Hippocampal formation (tissue), 2 donors: ENCODE measurements at regions not wholly inside any gene's neighbourhood (a gene's known extent, or its start where the extent isn't known, plus 50 kb on each side); places are given as distances from the start of the nearest gene placed in this dataset.
"Not testable (repeated sequence)": the region's sequence is repeated elsewhere in the genome, so short reads cannot be mapped to it uniquely, and the experiment has no call there.

Experiments
- DNase-seq, 2 donors: peaks; one replicate each; lab custom pipeline; 2025; lab: John Stamatoyannopoulos, UW

DNA sequence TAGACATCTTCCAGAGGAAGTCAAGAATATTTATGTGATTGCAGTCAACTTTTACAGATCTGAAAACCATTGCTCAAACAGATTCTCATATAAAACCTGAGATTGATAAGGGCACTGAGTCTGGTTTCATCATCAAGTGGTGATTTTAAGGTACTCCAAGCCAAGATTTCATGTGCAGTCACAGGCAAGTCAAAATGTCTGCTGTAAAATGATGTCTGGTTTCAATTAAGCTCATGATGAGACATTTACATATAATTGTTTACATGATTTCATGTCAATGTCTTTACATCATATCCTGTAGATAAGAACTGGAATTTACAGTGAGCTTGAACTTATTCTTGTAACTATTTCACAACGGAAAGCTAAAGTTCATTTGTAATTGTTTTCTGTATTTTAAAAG, 1215.5 kb downstream of the ROBO2 start:
- no peak for DNase-seq

DNA sequence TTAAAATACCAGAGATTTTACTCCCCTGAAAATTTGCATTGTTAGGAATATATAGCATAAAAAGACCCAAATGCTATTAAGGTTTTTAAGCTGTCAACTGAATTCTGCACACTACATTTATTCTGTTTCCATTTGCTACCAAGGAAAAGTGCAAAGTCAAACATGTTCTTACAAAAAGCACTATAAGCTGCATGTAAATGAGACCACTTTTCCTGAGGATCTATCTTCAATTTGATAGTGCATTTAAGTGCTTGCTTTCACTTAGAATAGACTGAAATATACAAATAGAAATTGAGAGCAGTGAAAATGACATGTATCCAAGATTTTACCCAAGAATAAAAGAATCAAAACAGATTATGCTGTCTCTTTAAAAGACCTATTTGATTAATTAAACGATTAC, 1216.2 kb downstream of the ROBO2 start:
- no peak for DNase-seq

DNA sequence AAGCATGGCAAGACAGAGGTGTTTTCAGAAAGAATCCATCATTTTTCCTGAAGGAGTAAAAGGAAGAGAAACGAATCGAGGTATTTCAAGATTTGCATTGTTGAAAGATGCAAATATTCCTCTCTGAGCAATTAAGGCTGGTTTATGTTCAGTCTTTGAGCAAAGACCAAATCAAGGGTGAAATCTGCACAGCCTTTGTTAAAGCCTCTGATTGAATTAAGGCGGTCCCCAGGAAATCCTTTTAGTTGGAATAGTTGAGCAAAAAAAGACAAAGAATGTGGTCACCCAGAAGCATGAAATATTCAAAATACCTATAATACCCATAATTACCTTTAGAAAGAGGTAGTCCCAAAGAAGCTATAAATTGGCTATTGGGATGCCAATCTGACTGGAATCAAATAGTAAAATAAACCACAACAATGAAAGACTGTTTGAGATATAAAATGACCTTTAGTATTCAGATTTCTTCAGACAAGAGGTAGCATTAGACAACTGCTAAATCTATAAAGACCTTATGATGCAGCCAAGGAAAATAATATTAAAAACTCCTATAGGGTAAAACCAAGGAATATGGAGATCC, 1218.1 kb downstream of the ROBO2 start:
- DNase-seq: no peak

DNA sequence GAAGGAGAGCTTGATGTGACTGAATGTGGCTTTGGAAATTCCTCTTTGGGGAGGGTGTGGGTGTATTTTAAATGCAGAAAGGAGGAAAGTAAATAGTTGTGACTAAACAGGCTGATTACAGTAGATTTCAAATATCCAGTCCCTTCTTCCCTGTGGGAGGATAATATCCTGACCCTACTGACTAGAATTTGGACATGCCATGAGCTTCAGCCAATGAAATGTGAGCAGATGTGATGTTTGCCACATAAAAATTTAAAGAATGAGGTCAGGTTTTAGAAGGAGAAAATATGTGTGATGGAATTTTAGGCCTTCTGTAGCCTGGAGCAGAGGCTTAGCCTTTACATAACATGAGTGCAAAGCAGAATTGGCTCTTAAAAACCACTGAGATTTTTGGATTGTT, 1218.9 kb downstream of the ROBO2 start:
- DNase-seq: no peak

DNA sequence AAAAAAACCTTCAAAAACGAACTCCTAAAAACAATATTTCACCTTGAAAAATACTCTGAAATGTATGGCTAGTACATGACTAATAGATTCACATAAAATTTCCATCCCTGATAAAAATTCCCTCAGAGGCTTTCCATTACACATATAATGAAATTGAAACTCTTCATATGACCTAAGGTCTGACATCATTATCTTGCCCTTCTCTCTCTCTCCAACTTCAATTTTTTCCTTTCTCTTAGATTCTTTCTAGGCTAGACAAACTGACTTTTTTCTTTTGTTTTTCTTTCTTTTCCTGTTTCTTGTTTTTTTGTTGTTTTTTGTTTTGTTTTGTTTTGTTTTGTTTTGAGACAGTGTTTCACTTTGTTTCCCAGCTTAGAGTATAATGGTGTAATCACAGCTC, 1220.5 kb downstream of the ROBO2 start:
- DNase-seq: no peak

DNA sequence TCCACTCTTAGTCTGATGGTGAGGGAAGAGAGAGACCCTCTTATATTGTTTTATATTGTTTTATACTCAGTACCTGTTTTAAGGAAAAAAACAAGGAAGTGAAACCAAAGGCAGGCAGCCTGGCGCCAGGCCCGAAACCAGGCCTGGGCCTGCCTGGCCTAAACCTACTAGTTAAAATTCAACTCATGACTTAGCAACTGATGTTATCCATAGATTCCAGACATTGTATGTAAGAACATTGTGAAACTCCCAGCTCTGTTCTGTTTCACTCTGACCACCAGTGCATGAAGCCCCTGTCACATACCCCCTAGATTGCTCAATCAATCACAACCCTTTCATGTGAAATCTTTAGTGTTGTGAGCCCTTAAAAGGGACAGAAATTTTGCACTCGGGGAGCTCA, 1226.7 kb downstream of the ROBO2 start:
- DNase-seq: not testable (repeated sequence)

DNA sequence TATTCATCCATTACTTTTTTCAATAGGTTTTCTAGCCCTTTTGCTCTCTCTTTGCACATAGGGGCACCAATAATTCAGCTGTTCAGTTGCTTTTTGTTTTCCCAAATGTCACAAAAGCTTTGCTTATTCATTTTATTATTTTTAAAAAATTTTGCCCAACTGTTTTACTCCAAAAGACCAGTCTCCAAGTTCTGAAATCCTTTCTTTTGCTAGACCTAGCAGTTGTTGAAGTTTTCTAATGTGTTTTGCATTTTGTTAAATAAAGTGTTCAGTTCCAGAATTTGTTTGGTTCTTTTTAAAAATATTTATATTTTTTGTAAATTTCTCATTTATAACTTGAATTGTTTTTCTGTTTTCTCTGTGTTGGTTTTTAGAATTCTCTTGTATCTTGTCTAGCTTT, 1227.3 kb downstream of the ROBO2 start:
- no peak for DNase-seq

DNA sequence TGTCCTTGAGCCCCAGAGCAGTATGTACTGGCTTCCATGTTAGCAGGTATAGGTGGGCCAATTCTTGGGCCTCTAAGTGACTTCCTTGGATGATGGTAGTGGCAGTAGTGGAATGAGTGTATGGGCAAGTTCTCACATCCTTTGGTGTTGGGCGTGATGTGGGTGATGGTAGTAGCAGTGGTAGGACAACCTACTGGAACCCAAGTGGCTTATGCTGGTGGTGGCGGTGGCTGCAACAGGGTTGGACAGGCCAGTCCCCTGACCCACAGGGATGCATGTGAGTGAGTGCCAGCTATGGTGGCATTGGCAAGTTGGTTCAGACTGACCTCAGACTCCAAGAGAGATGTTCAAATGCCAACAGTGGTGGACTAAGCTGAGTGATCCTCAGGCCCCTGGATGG, 1228.2 kb downstream of the ROBO2 start:
- no peak for DNase-seq

DNA sequence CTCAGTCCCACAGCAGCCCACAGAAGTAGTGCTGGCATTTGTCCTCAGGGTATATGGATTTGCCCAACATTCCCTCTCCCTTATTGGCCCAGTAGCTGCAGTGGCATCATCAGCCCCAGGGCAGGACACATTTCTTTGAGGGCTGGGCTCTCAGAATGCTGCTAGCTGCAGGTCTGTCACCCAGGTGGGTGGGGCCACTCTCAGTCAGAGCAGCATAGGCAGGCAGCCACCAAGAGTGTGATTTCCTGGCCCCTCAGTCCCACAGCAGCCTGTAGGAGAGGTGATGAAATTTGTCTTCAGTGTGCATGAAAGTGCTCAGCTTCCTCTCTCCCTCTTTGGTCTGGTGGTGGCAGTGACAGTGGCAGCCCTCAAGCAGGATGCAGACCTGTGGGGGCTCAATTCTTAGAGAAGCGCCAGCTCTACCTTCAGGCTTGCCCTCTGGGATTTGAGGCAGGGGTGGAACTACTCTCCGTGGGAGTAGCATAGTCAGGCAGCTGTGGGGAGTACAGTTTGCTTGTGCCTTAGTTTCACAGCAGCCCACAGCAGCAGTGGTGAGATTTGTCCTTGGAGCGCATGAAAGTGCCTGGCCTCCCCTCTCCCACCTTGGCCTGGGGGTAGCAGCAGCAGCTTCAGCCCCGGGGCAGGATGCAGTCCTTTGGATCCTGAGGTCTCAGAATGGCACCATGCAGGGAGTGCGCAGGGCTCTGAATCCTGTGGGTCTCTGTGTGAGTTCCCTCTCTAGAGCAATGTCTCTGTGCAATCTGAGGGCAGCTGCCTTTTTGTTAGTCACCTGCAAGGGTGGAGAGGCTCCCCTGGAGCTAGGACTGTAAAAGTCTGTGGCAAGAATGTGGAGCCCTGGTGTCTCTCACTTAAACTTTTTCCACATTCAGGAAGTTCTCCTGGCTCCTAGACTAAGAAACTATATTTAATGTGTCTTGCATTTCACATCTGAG, 1229.1 kb downstream of the ROBO2 start:
- DNase-seq: no peak

DNA sequence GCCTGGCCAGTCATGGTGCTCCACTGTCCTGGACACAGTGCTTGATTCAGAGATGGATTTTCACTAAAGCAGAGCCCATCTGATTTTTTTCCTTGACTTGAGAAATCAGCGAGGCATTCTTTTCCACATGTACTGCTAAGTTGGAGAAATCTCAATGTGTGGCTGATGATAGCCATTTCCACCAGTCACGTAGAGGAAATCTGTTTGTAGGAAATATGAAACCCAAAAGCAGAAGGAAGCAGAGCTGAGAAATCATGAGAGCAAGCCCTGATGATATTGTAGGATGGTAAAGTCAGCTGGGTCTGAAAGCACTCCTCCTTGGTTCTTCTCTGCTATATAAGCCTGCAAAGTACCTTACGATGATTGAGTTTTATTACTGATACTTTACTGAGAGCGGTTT, 1233.4 kb downstream of the ROBO2 start:
- no peak for DNase-seq

DNA sequence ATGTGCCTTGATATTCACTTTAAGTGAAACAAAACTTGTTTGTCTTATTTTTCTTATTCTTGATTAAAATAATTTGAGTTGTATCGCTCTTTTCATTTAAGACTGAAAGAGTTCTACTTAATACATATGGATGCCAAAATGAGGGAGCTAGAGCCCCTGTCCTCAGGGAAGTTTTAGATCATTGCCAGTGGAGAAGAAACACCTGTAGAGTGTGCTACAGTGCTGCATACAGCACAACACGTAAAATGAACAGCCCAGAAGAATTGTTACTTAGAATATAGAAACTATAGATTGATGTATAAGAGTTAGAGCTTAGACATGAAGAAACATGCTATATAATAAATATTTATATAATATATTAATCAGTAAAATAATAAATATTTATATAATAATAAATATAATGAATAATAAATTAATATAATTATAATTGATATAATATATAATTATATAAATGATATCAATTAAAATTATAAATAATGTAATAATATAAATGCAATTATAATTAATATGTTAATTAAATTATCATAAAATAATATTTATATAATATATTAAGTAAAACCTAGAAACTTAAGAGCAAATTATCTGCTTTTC, 1234.7 kb downstream of the ROBO2 start:
- no peak for DNase-seq

DNA sequence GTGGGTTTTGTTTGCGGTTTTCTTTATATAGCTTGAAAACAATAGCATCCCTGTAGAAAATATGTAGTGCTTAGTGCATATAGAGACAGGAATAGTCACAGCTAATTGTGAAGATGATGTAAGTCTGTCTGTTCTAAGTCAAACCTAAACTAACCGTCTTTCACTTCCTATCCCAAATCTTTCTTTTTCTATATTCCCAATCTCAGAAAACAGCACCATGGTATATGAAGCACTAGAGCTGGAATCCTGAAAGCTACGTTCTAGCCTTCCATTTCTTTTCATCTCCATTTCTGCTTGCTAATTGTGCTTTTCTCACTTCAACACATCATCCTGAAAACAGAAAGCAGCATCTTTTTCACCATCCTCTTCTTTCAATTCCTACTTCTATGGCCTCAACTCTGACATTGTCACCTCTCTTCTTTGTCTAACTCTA, 1235.5 kb downstream of the ROBO2 start:
- DNase-seq: no peak

DNA sequence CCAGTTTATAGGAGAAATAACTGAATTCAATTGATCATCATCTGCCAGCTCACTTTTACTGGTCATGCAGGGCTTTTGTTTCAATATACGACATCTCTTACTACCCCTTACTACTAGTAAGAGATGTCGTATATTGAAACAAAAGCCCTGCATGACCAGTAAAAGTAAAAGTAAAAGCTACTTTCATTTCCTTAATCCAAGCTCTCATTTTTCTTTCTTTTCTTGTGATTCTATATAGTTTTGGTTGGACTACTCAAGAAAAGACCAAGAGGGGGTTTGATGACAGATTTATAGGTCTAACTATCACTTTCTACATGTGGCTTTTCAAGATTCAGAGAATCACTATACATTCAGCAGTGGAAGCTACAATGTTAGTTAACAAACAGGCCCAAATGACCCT, 1237.3 kb downstream of the ROBO2 start:
- DNase-seq: no peak

DNA sequence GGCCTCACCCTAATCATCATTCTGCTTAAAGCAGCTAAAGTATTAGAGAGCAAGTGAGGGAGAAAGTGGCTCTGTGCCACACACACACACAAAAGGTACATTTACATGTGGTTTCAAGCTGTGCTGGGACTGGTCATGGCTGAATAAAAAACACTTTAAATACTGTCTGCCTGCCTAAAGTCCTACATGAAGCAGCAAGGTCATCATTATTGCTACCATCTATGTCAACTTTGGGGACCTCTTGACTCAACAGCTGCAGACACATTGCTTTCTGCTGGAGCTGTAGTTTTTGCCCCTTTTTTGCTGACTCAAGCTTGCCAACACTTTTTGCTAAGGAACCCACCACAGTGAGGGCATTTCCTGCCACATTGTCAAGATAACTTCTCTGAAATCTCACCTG, 1237.9 kb downstream of the ROBO2 start:
- no peak for DNase-seq

DNA sequence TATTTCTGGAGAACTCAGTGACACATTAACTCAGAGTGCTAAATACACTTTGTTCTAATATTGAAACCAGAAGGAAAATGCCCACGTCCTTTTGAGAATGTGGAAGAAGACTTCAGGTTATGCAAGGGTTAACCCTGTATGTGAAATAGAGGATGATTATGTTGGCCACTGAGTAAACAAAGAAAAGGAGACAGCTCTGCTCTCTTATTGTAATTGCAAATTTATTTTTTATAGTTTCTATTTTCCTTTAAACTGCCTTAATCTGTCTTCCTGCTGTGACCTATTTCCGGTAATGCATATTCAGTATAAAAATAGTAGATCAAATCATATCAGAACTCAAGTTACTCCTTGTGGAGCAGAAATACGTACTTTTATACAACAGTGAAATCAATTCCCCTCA, 1239.2 kb downstream of the ROBO2 start:
- no peak for DNase-seq

DNA sequence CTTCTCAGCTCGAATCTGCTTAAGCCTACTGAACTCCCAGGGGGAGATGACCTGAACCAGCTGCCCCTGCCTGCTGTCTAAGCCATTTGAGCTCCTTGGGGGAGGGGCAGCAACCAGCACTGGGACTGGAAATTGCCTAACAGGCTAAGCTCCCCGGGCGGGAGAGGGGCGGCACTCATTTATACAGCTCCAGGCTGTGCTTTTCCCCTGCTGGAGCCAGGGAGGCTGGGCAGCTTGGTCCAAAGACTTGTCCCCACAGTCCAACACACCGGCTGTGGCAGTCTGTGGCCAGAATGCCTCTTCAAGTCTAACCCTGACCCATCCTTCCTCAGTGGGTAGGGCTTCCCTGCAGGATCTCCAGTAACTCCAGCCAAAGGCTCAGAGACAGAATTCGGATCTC, 1241.5 kb downstream of the ROBO2 start:
- DNase-seq: no peak

DNA sequence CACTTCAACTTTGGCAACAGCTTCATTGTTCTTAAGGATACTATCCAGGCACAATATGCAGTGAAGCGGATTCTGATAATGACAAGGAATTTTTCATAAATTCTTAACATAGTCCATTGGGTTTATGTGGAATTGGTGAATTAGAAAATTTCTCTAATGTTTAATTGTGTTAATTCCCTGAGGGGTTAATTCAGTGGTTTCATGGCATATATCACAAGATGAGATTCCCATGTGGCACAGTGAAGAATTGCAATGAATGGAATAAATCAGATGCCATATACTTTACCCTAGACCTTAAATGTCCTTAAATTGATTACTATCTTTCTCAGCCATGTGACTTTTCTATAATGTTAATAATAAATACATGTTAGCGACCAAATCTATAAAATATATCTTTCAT, 1244.1 kb downstream of the ROBO2 start:
- no peak for DNase-seq

DNA sequence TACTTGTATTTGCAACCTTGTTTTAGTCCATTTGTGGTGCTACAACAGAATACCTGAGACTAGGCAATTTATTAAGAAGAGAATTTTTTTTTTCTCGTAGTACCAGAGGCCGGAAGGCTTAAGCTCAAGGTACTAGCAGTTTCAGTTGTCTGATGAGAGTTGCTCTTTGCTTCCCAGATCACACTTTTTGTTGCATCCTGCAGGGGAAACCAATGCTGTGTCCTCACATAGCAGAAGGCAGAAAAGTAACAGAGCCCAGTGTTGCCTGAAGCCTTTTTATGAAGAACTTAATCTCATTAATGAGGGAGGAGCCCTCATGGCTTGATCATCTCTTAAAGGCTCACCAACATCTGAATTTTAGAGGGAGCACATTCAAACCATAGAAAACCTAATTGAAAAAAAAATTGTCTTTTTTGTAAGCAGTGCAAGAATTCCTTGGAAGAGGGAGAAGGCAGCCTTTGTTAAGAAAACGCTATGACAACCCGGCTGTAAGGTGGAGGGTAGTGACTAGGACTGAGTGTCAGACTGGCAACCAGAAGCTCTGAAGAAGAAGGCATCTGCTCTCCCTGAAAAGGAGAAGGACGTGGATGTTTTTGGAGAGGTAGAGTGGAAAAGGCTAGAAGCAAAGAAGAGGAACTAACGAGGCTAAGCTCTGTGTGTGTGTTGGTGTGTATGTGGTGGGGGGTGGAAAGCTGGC, 1245.3 kb downstream of the ROBO2 start:
- DNase-seq: no peak

DNA sequence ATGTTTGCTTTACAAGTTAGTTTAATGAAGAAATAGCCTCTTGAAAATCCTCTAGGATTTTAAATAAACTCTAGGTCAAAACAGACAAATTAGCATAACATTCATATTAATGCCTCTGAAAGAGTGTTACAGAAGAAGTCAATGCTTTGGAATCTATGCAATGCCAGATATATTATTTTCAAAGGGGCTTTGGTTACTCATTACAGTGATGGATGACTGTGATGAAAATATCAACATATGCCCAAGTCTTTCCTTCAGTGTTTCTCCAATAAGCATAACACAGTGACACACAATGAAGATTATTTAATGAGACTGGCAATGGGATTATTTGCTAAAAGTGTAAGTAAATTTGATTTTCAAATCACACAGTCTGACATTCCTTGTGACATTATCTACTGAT, 1247.2 kb downstream of the ROBO2 start:
- DNase-seq: no peak

DNA sequence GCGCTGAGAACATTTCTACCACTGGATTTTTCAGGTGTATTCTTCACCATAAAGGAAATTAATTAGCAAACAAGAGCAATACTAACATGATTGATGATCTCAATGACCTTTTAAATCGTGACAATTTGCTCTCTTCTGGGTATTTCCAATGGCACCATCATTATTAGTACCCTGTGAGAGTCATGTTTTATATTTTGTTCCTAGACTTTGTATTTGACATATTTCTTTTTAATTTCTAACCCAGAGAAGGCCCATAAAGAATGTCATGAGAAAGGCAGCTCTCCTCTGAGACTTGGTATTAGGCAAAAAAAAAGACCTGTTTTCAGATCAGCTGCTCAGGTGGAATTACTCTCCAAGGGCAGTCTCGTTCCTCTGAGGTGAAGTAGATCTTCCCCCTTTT, 1253.4 kb downstream of the ROBO2 start:
- DNase-seq: no peak

DNA sequence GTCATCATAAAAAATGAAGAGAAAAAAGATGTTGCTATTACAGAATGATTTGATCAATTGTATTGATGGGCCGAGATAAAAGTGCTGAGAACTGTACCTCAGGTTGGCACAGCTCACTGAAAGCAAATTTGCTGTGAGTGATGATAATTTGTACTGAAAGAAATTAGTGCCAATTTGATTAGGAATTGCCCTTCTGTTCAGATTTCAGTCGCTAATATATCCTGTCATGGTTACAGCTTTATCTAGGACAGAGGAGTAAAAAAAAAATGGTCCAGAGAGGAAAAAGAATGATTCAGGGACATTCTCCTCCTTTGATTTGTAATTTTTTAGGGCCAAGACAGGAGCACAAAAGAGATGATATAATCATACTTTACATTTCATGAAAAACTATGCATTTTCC, 1264.2 kb downstream of the ROBO2 start:
- DNase-seq: no peak

DNA sequence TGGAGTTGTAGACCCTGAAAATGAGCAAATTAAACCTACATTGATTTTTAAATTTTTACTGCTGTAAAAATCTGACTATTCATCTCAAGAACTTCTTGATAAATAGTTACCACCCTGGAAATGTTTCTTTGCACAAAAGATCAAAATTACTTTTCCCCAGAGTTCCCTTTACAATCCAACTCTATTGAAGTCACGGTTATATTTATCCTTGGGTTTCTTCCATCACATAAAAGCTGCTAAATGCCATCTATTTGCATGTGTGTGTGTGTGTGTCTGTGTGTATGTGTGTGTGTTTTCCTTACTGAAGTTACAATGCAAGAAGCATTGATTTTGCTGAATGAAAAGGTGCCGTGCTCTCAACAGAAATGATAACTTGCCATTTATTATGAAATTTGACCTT, 1273.0 kb downstream of the ROBO2 start:
- no peak for DNase-seq

DNA sequence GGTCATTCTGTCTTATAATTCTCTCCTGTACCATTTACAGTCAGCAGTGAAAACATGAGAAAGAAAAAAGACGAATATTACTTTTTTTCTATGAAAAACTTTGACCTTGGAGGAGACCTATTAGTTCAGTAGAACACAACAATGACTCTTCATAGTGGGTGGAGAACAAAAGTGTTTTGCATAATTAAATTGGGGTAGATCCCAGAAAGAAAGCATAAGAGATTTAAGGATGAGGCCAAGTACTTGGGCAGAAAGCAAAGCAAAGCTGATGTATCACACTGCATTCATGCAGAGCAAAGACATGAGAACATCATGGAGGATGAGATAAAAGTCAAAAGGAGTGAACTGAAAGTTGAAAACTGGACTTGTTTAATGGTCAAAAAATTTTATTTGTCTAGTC, 1273.4 kb downstream of the ROBO2 start:
- no peak for DNase-seq
